Motor neuron (in vitro differentiated cells): ENCODE measurements at regions not wholly inside any gene's neighbourhood (a gene's known extent, or its start where the extent isn't known, plus 50 kb on each side); places are given as distances from the start of the nearest gene placed in this dataset.

Experiments
- ATAC-seq, 8 experiments: fragments of 200-7000 bp; cut with Tn5 transposase; replicated peaks in 6 of 8; 2 replicates each; pipeline ENCODE4 v1.8.0; 2021; ENCODE audit warnings: mild to moderate bottlenecking in 8 of 8, moderate library complexity in 8 of 8
- H3K27ac ChIP-seq, 2 donors: fragments of 250-450 bp; sonication (Bioruptor Pico); 2 replicates each; pipeline ENCODE4 v1.9.0; 2021; ENCODE audit warnings: antibody characterized with exemption in 2 of 2, mild to moderate bottlenecking in 2 of 2, moderate library complexity in 1 of 2
- H3K4me1 ChIP-seq, 2 donors: fragments of 250-450 bp; sonication (Bioruptor Pico); replicated peaks in 1 of 2; 2 replicates each; pipeline ENCODE4 v1.6.1; 2021; ENCODE audit warnings: antibody characterized with exemption in 2 of 2, mild to moderate bottlenecking in 2 of 2, moderate library complexity in 1 of 2
- H3K4me3 ChIP-seq, 5 donors: fragments of 250-450 bp; sonication (Bioruptor Pico); 2 replicates each; pipeline ENCODE4 v1.9.0; 2021; ENCODE audit warnings: antibody characterized with exemption in 5 of 5, mild to moderate bottlenecking in 5 of 5, moderate library complexity in 4 of 5
- WGBS, 10 experiments: fragments of 450-650 bp; shearing (Covaris generic); methylation state at CpG; one replicate each; pipeline ENCODE4 v1.0.0; 2022; 5-methylcytosine and 5-hydroxymethylcytosine counted together
- in situ Hi-C, 9 experiments: fragments of 400-800 bp; cut with MboI; loops; one replicate each; pipeline ENCODE4 v1.15.0; 2021; ENCODE audit warnings: low sequenced_read_pairs in 9 of 9, low pct_unique_long_range_greater_than_20kb in 2 of 9; ENCODE audit not compliant: unreplicated experiment in 9 of 9

GRCh38 chr21:38922474-38923235, 116.9 kb downstream of the ETS2 start:
- in situ Hi-C loops, result no loop called here

GRCh38 chr21:38921511-38922251, 116.0 kb downstream of the ETS2 start:
- peaks cover 4% of the 10 kb centered on the region in 2 donors for H3K4me1 ChIP-seq
- ATAC-seq, result no peak
- in situ Hi-C loops, result no loop called here
- H3K27ac ChIP-seq, result no peak overlapping the region
- H3K4me3 ChIP-seq, result no peak overlapping the region
- WGBS, 10 experiments, result 66 to 100% (median 86%) methylated on average over 2 to 6 of the region's 7 CpGs

More at GRCh38 chr21:38922474-38923235, 116.9 kb downstream of the ETS2 start:
- WGBS, 10 experiments, result 75 to 100% (median 89%) methylated on average over 1 to 6 of the region's 6 CpGs
- Histone ChIP-seq H3K4me1 (peaks cover 4% of the 10 kb centered on the region in 2 donors), H3K4me3 (no peak overlapping the region), H3K27ac (no peak overlapping the region)
- ATAC-seq, result no peak

- in situ Hi-C loops, result no loop called here
- H3K27ac ChIP-seq, result no peak overlapping the region
These were observed 115.1 kb downstream of the ETS2 start for GRCh38 chr21:38920631-38921398.

GRCh38 chr21:38918607-38919346, 113.0 kb downstream of the ETS2 start:
- Histone ChIP-seq H3K4me1 (no peaks in the 10 kb centered on the region), H3K27ac (no peak overlapping the region), H3K4me3 (no peak overlapping the region)
- ATAC-seq, result no peak
- 70 to 100% (median 83%) methylated on average over 1 to 5 of the region's 5 CpGs; no CpG with 5 or more reads in 2 of the 10 experiments for WGBS, 10 experiments
- in situ Hi-C loops, result no loop called here

More at GRCh38 chr21:38920631-38921398, 115.1 kb downstream of the ETS2 start:
- Histone ChIP-seq H3K4me1 (peaks cover 0 to 4% of the 10 kb centered on the region in 2 donors), H3K4me3 (no peak overlapping the region)
- ATAC-seq, result peak in 2 of 8 experiments; percentile 10 to 28
- WGBS, 10 experiments, result 7 to 62% (median 31%) methylated on average over 2 to 8 of the region's 8 CpGs

GRCh38 chr21:38917043-38917774, 111.5 kb downstream of the ETS2 start:
- H3K27ac ChIP-seq, result no peak overlapping the region
- ATAC-seq, result no peak
- no peak overlapping the region for H3K4me3 ChIP-seq
- in situ Hi-C loops, result no loop called here
- peaks cover 0 to 7% of the 10 kb centered on the region in 2 donors for H3K4me1 ChIP-seq
- WGBS, 10 experiments, result 0 to 100% (median 69%) methylated on average over 1 to 5 of the region's 12 CpGs; no CpG with 5 or more reads in 2 of the 10 experiments

- H3K27ac ChIP-seq, result no peak overlapping the region
- 67 to 100% (median 90%) methylated on average over 1 of the region's 1 CpG; no CpG with 5 or more reads in 5 of the 10 experiments for WGBS, 10 experiments
These were observed 110.7 kb downstream of the ETS2 start for GRCh38 chr21:38916214-38916964.

GRCh38 chr21:38915546-38915945, 109.8 kb downstream of the ETS2 start:
- no peak overlapping the region for H3K4me3 ChIP-seq
- in situ Hi-C loops, result no loop called here
- no peak for ATAC-seq
- H3K27ac ChIP-seq, result no peak overlapping the region
- 60 to 100% (median 100%) methylated on average over 1 to 4 of the region's 4 CpGs; no CpG with 5 or more reads in 3 of the 10 experiments for WGBS, 10 experiments
- H3K4me1 ChIP-seq, result peaks cover 0 to 7% of the 10 kb centered on the region in 2 donors

More at GRCh38 chr21:38916214-38916964, 110.7 kb downstream of the ETS2 start:
- in situ Hi-C loops, result no loop called here
- Histone ChIP-seq H3K4me1 (peaks cover 0 to 7% of the 10 kb centered on the region in 2 donors), H3K4me3 (no peak overlapping the region)
- ATAC-seq, result no peak

GRCh38 chr21:38914528-38915293, 109.0 kb downstream of the ETS2 start:
- in situ Hi-C loops, result no loop called here
- Histone ChIP-seq H3K27ac (no peak overlapping the region), H3K4me1 (peaks cover 0 to 7% of the 10 kb centered on the region in 2 donors), H3K4me3 (no peak overlapping the region)
- ATAC-seq, result peak in 2 of 8 experiments; percentile 48 to 52
- 0 to 88% (median 45%) methylated on average over 1 to 9 of the region's 10 CpGs; no CpG with 5 or more reads in 1 of the 10 experiments for WGBS, 10 experiments

- Histone ChIP-seq H3K4me1 (peaks cover 0 to 7% of the 10 kb centered on the region in 2 donors), H3K4me3 (no peak overlapping the region), H3K27ac (no peak overlapping the region)
- WGBS, 10 experiments, result 70 to 100% (median 100%) methylated on average over 1 to 2 of the region's 3 CpGs; no CpG with 5 or more reads in 7 of the 10 experiments
- in situ Hi-C loops, result no loop called here
- no peak for ATAC-seq
These were observed 108.3 kb downstream of the ETS2 start for GRCh38 chr21:38913893-38914527.

- 0 to 52% (median 23%) methylated on average over 2 to 12 of the region's 32 CpGs; no CpG with 5 or more reads in 4 of the 10 experiments for WGBS, 10 experiments
- ATAC-seq, result peak; percentile 67 to 91 (median 80)
- Histone ChIP-seq H3K27ac (no peak overlapping the region), H3K4me1 (peaks cover 0 to 7% of the 10 kb centered on the region in 2 donors), H3K4me3 (no peak overlapping the region)
- in situ Hi-C loops, result no loop called here
These were observed 107.6 kb downstream of the ETS2 start for GRCh38 chr21:38913120-38913892.
